Neural crest cell (in vitro differentiated cells): ENCODE measurements at regions not wholly inside any gene's neighbourhood (a gene's known extent, or its start where the extent isn't known, plus 50 kb on each side); places are given as distances from the start of the nearest gene placed in this dataset.

Experiments
- DNase-seq: peaks from one replicate; pipeline ENCODE4 v3.0.0; 2021; ENCODE audit warnings: low read depth, mixed read lengths, low spot score
- H3K27ac Mint-ChIP-seq: one replicate; pipeline ENCODE4 v1.8.0; 2021; ENCODE audit warnings: mild to moderate bottlenecking, mixed read lengths; ENCODE audit not compliant: unreplicated experiment
- H3K27me3 Mint-ChIP-seq: 2 replicates; pipeline ENCODE4 v1.8.0; 2021; ENCODE audit warnings: low read depth, mild to moderate bottlenecking, mixed read lengths
- H3K36me3 Mint-ChIP-seq: 2 replicates; pipeline ENCODE4 v1.8.0; 2021; ENCODE audit warnings: low read depth, mild to moderate bottlenecking, mixed read lengths
- H3K4me1 Mint-ChIP-seq: 2 replicates; pipeline ENCODE4 v1.8.0; 2021; ENCODE audit warnings: mixed read lengths
- H3K4me3 Mint-ChIP-seq: one replicate; pipeline ENCODE4 v1.8.0; 2021; ENCODE audit warnings: mild to moderate bottlenecking, mixed read lengths
- H3K9me3 Mint-ChIP-seq: 2 replicates; pipeline ENCODE4 v1.8.0; 2021; ENCODE audit warnings: mixed read lengths
- CTCF ChIP-seq: fragments of 200-600 bp; sonication (generic); conservative IDR thresholded peaks from 2 replicates; pipeline ENCODE4 v1.5.0; 2021; ENCODE audit warnings: antibody characterized with exemption, mild to moderate bottlenecking

GRCh38 chr9:111195766-111196165, 134.3 kb downstream of the OR2K2 start:
- no peak for DNase-seq
- Mint-ChIP-seq H3K4me3 (no peak overlapping the region), H3K4me1 (no peaks in the 10 kb centered on the region), H3K27ac (no peak overlapping the region), H3K36me3 (peaks cover 3% of the 10 kb centered on the region), H3K9me3 (peaks cover 9% of the 10 kb centered on the region), H3K27me3 (peaks cover 3% of the 10 kb centered on the region)
- TF ChIP-seq CTCF: no peak

- no peak overlapping the region for H3K4me3 Mint-ChIP-seq
- H3K4me1 Mint-ChIP-seq: no peaks in the 10 kb centered on the region
- peaks cover 2% of the 10 kb centered on the region for H3K9me3 Mint-ChIP-seq
- no peaks in the 10 kb centered on the region for H3K36me3 Mint-ChIP-seq
- H3K27ac Mint-ChIP-seq: no peak overlapping the region
- no peaks in the 10 kb centered on the region for H3K27me3 Mint-ChIP-seq
- DNase-seq: no peak
- TF ChIP-seq CTCF: no peak
These were observed 136.9 kb downstream of the OR2K2 start for GRCh38 chr9:111193095-111193494.

GRCh38 chr9:111192650-111193049, 137.4 kb downstream of the OR2K2 start:
- DNase-seq: no peak
- Mint-ChIP-seq H3K36me3 (no peaks in the 10 kb centered on the region), H3K27ac (no peak overlapping the region), H3K4me3 (no peak overlapping the region), H3K4me1 (no peaks in the 10 kb centered on the region), H3K27me3 (no peaks in the 10 kb centered on the region), H3K9me3 (no peaks in the 10 kb centered on the region)
- TF ChIP-seq CTCF: no peak

- no peak for DNase-seq
These were observed 139.7 kb downstream of the OR2K2 start for GRCh38 chr9:111190347-111190746.

GRCh38 chr9:111187376-111187775, 142.6 kb downstream of the OR2K2 start:
- H3K4me1 Mint-ChIP-seq: no peaks in the 10 kb centered on the region
- no peak overlapping the region for H3K27ac Mint-ChIP-seq
- H3K36me3 Mint-ChIP-seq: no peaks in the 10 kb centered on the region
- no peak overlapping the region for H3K4me3 Mint-ChIP-seq
- no peaks in the 10 kb centered on the region for H3K27me3 Mint-ChIP-seq
- no peak for TF ChIP-seq CTCF
- no peak for DNase-seq
- peaks cover 4% of the 10 kb centered on the region for H3K9me3 Mint-ChIP-seq

More at GRCh38 chr9:111190347-111190746, 139.7 kb downstream of the OR2K2 start:
- Mint-ChIP-seq H3K4me3 (no peak overlapping the region), H3K27ac (no peak overlapping the region), H3K27me3 (no peaks in the 10 kb centered on the region), H3K4me1 (no peaks in the 10 kb centered on the region), H3K36me3 (no peaks in the 10 kb centered on the region), H3K9me3 (no peaks in the 10 kb centered on the region)
- TF ChIP-seq CTCF: no peak

- no peak for DNase-seq
- no peaks in the 10 kb centered on the region for H3K27me3 Mint-ChIP-seq
- no peak overlapping the region for H3K4me3 Mint-ChIP-seq
- H3K9me3 Mint-ChIP-seq: peaks cover 7% of the 10 kb centered on the region
- H3K27ac Mint-ChIP-seq: no peak overlapping the region
- no peaks in the 10 kb centered on the region for H3K36me3 Mint-ChIP-seq
- H3K4me1 Mint-ChIP-seq: no peaks in the 10 kb centered on the region
- TF ChIP-seq CTCF: no peak
These were observed 143.9 kb downstream of the OR2K2 start for GRCh38 chr9:111186021-111186530.
